Sigmoid colon (tissue), 4 donors: ENCODE measurements at regions not wholly inside any gene's neighbourhood (a gene's known extent, or its start where the extent isn't known, plus 50 kb on each side); places are given as distances from the start of the nearest gene placed in this dataset.

Experiments
- CTCF ChIP-seq, 4 experiments: fragments of 450-650 bp in 3 of 4; fragments of 200-600 bp in 1 of 4; IDR thresholded peaks; one replicate each; pipeline ENCODE4 v1.5.1; 2016 to 2019; ENCODE audit warnings: antibody characterized with exemption in 4 of 4, mild to moderate bottlenecking in 3 of 4, moderate library complexity in 2 of 4
- POLR2A ChIP-seq, 2 donors: fragments of 450-650 bp; IDR thresholded peaks; one replicate each; pipeline ENCODE4 v1.6.1; 2016; ENCODE audit warnings: antibody characterized with exemption in 2 of 2, mild to moderate bottlenecking in 2 of 2, moderate library complexity in 2 of 2
- POLR2AphosphoS5 ChIP-seq, 4 donors: sonication (generic); formaldehyde crosslinking; IDR thresholded peaks; one replicate each; pipeline ENCODE4 v1.6.1; 2017; ENCODE audit warnings: antibody characterized with exemption in 4 of 4

GRCh38 chr1:221331273-221332183 is 410.4 kb downstream of the DUSP10 start:
- TF ChIP-seq CTCF (IDR thresholded peaks at IDR 0.05), result no peak
- TF ChIP-seq POLR2A (IDR thresholded peaks at IDR 0.05), result no peak
- no peak for TF ChIP-seq POLR2AphosphoS5 (IDR thresholded peaks at IDR 0.05)
